K562 (cell line): ENCODE measurements at regions not wholly inside any gene's neighbourhood (a gene's known extent, or its start where the extent isn't known, plus 50 kb on each side); places are given as distances from the start of the nearest gene placed in this dataset.

Experiments used
- ATAC-seq: fragments of 200-7000 bp; cut with Tn5 transposase; 3 replicates; pipeline ENCODE4 v1.9.1; 2020; ENCODE audit warnings: moderate library complexity
- BruUV-seq: library from RNA; stranded (reverse); fragments of 400-500 nt; replicated peaks from 2 replicates; lab custom pipeline; 2021; lab: Mats Ljungman, UMichigan
- CTCF ChIA-PET: fragments of 300-600 bp; formaldehyde crosslinking; extraction: SDS; loops from one replicate; lab custom pipeline; 2021; ENCODE audit warnings: low intra/inter-chr PET ratio; lab: Yijun Ruan, JAX
- POLR2A ChIA-PET: fragments of 300-600, 350-650 bp; sonication (Branson Sonifier 250); formaldehyde crosslinking; extraction: SDS; loops from one replicate; lab custom pipeline; 2021; ENCODE audit warnings: antibody characterized with exemption, inconsistent platforms; lab: Yijun Ruan, JAX
- DNase-seq, 4 experiments: peaks; one replicate each; pipeline versions ENCODE4 v3.0.0 to v3.0.0-alpha.2; 2011 to 2018; ENCODE audit warnings: low spot score in 3 of 4, mixed read lengths in 3 of 4; ENCODE audit errors: extremely low read depth in 1 of 4
- FAIRE-seq: peaks from 2 replicates; lab custom pipeline; 2011; peaks lifted over from hg19 to GRCh38; lab: Jason Lieb, UNC
- H2AFZ ChIP-seq: 2 replicates; pipeline ENCODE4 v1.6.0; 2011; ENCODE audit warnings: low read depth, low read length, control low read depth, inconsistent platforms
- H3K27ac ChIP-seq: fragments of 200-600 bp; 3 replicates; pipeline ENCODE4 v1.8.0; 2011; ENCODE audit warnings: low read depth, mild to moderate bottlenecking, control low read depth, inconsistent platforms, low read length, moderate library complexity, mixed read lengths; ENCODE audit errors: extremely low read depth
- H3K27me3 ChIP-seq, 2 experiments: fragments of 300-600 bp in 1 of 2; 2 replicates in 1 of 2; 3 replicates in 1 of 2; pipeline versions ENCODE4 v1.6.0 to v1.8.0; 2011; ENCODE audit warnings: inconsistent platforms in 2 of 2, low read length in 2 of 2, mild to moderate bottlenecking in 1 of 2, mixed read lengths in 1 of 2, moderate library complexity in 1 of 2; ENCODE audit not compliant: control insufficient read depth in 2 of 2, insufficient read depth in 2 of 2
- H3K36me3 ChIP-seq: fragments of 300-600 bp; 3 replicates; pipeline ENCODE4 v1.8.0; 2011; ENCODE audit warnings: mild to moderate bottlenecking, low read length, inconsistent platforms; ENCODE audit not compliant: control insufficient read depth, insufficient read depth
- H3K4me1 ChIP-seq, 2 experiments: fragments of 200-600 bp in 1 of 2; replicated peaks in 1 of 2; 2 replicates in 1 of 2; 3 replicates in 1 of 2; pipeline versions ENCODE4 v1.5.1 to v1.8.0; 2011; ENCODE audit warnings: inconsistent platforms in 2 of 2, low read length in 2 of 2, mild to moderate bottlenecking in 1 of 2, mixed read lengths in 1 of 2, moderate library complexity in 1 of 2; ENCODE audit not compliant: control insufficient read depth in 2 of 2, insufficient read depth in 2 of 2
- H3K4me2 ChIP-seq: 2 replicates; pipeline ENCODE4 v1.6.1; 2011; ENCODE audit warnings: low read length, control low read depth, inconsistent platforms, mixed read lengths; ENCODE audit not compliant: insufficient read depth
- H3K4me3 ChIP-seq: fragments of 200-600 bp; sonication (generic), shearing (Covaris generic); 2 replicates; pipeline ENCODE4 v1.5.1; 2016; ENCODE audit warnings: control low read depth, inconsistent platforms
- H3K79me2 ChIP-seq: fragments of 200-600 bp; 3 replicates; pipeline ENCODE4 v1.8.0; 2011; ENCODE audit warnings: low read length, inconsistent platforms; ENCODE audit not compliant: control insufficient read depth, insufficient read depth
- H3K9ac ChIP-seq, 2 experiments: 2 replicates each; pipeline versions ENCODE4 v1.6.0 to v1.6.1; 2011; ENCODE audit warnings: low read depth in 2 of 2, low read length in 2 of 2, control low read depth in 1 of 2, inconsistent platforms in 1 of 2, mild to moderate bottlenecking in 1 of 2, mixed read lengths in 1 of 2; ENCODE audit not compliant: insufficient read depth in 1 of 2
- H3K9me1 ChIP-seq: one replicate; pipeline ENCODE4 v1.6.0; 2011; ENCODE audit warnings: inconsistent platforms, mild to moderate bottlenecking, low read length, moderate library complexity; ENCODE audit not compliant: control insufficient read depth, insufficient read depth
- H3K9me3 ChIP-seq: replicated peaks from 2 replicates; pipeline ENCODE4 v1.5.1; 2011; ENCODE audit warnings: low read depth, low read length, inconsistent platforms; ENCODE audit not compliant: control insufficient read depth, insufficient read depth
- H4K20me1 ChIP-seq: replicated peaks from 2 replicates; pipeline ENCODE4 v1.6.1; 2011; ENCODE audit warnings: low read length, inconsistent platforms, mixed read lengths; ENCODE audit not compliant: control insufficient read depth, insufficient read depth
- EZH2 ChIP-seq: IDR thresholded peaks from 2 replicates; pipeline ENCODE4 v1.6.1; 2012; ENCODE audit warnings: low read depth, mild to moderate bottlenecking, inconsistent platforms, low read length, borderline replicate concordance
- NFATC3 ChIP-seq: fragments of 450-650 bp; IDR thresholded peaks from 2 replicates; pipeline ENCODE4 v1.6.1; 2017; ENCODE audit warnings: mild to moderate bottlenecking
- NFIC ChIP-seq: fragments of 450-650 bp; IDR thresholded peaks from 2 replicates; pipeline ENCODE4 v1.6.1; 2017; ENCODE audit warnings: mild to moderate bottlenecking, inconsistent platforms
- POLR2AphosphoS2 ChIP-seq: IDR thresholded peaks from 2 replicates; pipeline ENCODE4 v1.6.1; 2012; ENCODE audit warnings: low read length, improper control_type of control experiment
- PRDM10 ChIP-seq: fragments of 450-650 bp; IDR thresholded peaks from 2 replicates; pipeline ENCODE4 v1.6.1; 2018; ENCODE audit not compliant: partially characterized antibody
- PURB ChIP-seq: sonication (generic); formaldehyde crosslinking; IDR thresholded peaks from 2 replicates; pipeline ENCODE4 v1.9.0; 2021; ENCODE audit warnings: low read depth, mild to moderate bottlenecking, missing genetic modification reagents
- SNIP1 ChIP-seq: fragments of 450-650 bp; IDR thresholded peaks from 2 replicates; pipeline ENCODE4 v1.7.1; 2017; ENCODE audit warnings: low read depth, mild to moderate bottlenecking
- TRIM24 ChIP-seq, 2 experiments: fragments of 450-650 bp; IDR thresholded peaks; 2 replicates each; pipeline ENCODE4 v1.6.1; 2016
- ZKSCAN3 ChIP-seq: fragments of 250-450 bp; sonication (Bioruptor Pico); IDR thresholded peaks from 2 replicates; pipeline ENCODE4 v1.4.0; 2020
- ZNF23 ChIP-seq: fragments of 250-450 bp; sonication (Bioruptor Pico); IDR thresholded peaks from 2 replicates; pipeline ENCODE4 v1.4.0; 2020; ENCODE audit warnings: mild to moderate bottlenecking
- ZNF282 ChIP-seq: sonication (generic); formaldehyde crosslinking; IDR thresholded peaks from 2 replicates; pipeline ENCODE4 v1.8.1; 2023; ENCODE audit warnings: missing genetic modification reagents
- ZNF347 ChIP-seq: fragments of 450-650 bp; formaldehyde crosslinking; IDR thresholded peaks from 2 replicates; pipeline ENCODE4 v1.4.0; 2020; ENCODE audit warnings: low read depth, mild to moderate bottlenecking, moderate library complexity
- ZNF764 ChIP-seq: fragments of 250-450 bp; sonication (Bioruptor Pico); IDR thresholded peaks from 2 replicates; pipeline ENCODE4 v1.4.0; 2020; ENCODE audit warnings: low read depth, mild to moderate bottlenecking, moderate library complexity
- ZSCAN32 ChIP-seq: fragments of 450-650 bp; formaldehyde crosslinking; IDR thresholded peaks from 2 replicates; pipeline ENCODE4 v1.4.0; 2020; ENCODE audit warnings: mild to moderate bottlenecking, moderate library complexity
- WGBS: fragments of 100-300 bp; shearing (Covaris generic); methylation state at CpG from one replicate; pipeline ENCODE4 v1.1.6; 2016; ENCODE audit warnings: low coverage, mixed read lengths; ENCODE audit not compliant: insufficient coverage; ENCODE audit errors: missing lambda C conversion rate; 5-methylcytosine and 5-hydroxymethylcytosine counted together
- in situ Hi-C: fragments of 300-500 bp; cut with MboI; formaldehyde crosslinking; loops from 4 replicates; pipeline ENCODE4 v1.15.0; 2018; ENCODE audit warnings: inconsistent platforms, mixed read lengths
- intact Hi-C: fragments of 100-400 bp; cut with micrococcal nuclease; formaldehyde crosslinking; loops from 2 replicates; pipeline ENCODE4 v1.14.2; 2022
- TF ChIP-seq, protein P1 (sequence below): sonication (generic); formaldehyde crosslinking; IDR thresholded peaks from 2 replicates; pipeline ENCODE4 v1.8.0; 2022; ENCODE audit warnings: mild to moderate bottlenecking, missing genetic modification reagents

- H3K27ac ChIP-seq: no peak overlapping the region
- no peaks in the 10 kb centered on the region for H3K9me1 ChIP-seq
- no peaks in the 10 kb centered on the region for H3K79me2 ChIP-seq
- no peak overlapping the region for H3K9ac ChIP-seq
- ChIA-PET POLR2A (no interaction called here), CTCF (no interaction called here)
- no peaks in the 10 kb centered on the region for H4K20me1 ChIP-seq
- FAIRE-seq: no peak
- no peaks in the 10 kb centered on the region for H3K36me3 ChIP-seq
- no peaks in the 10 kb centered on the region for H3K4me1 ChIP-seq
- no peaks in the 10 kb centered on the region for H3K27me3 ChIP-seq
- DNase-seq: no peak
- H3K4me3 ChIP-seq: no peak overlapping the region
- no TSS peak for BruUV-seq
- intact Hi-C loops (no loop called here), in situ Hi-C loops (no loop called here)
- ATAC-seq: no peak
- H2AFZ ChIP-seq: no peak overlapping the region
- H3K4me2 ChIP-seq: no peak overlapping the region
- TF ChIP-seq PRDM10: no peak
- TF ChIP-seq NFIC: no peak
- TF ChIP-seq NFATC3: no peak
- no peak for TF ChIP-seq POLR2AphosphoS2
- TF ChIP-seq ZNF23 (CRISPR knock-in tag): no peak
- no peak for TF ChIP-seq ZNF282 (CRISPR knock-in tag)
- no peak for TF ChIP-seq TRIM24 (IDR thresholded peaks at IDR 0.05)
- no peak for TF ChIP-seq PURB
- no peak for TF ChIP-seq ZKSCAN3 (CRISPR knock-in tag)
- TF ChIP-seq EZH2: no peak
- no peak for TF ChIP-seq ZNF347 (CRISPR knock-in tag)
- no peak for TF ChIP-seq ZSCAN32 (CRISPR knock-in tag)
- no peak for TF ChIP-seq SNIP1
- TF ChIP-seq ZNF764 (CRISPR knock-in tag): no peak
- TF ChIP-seq, protein P1, sequence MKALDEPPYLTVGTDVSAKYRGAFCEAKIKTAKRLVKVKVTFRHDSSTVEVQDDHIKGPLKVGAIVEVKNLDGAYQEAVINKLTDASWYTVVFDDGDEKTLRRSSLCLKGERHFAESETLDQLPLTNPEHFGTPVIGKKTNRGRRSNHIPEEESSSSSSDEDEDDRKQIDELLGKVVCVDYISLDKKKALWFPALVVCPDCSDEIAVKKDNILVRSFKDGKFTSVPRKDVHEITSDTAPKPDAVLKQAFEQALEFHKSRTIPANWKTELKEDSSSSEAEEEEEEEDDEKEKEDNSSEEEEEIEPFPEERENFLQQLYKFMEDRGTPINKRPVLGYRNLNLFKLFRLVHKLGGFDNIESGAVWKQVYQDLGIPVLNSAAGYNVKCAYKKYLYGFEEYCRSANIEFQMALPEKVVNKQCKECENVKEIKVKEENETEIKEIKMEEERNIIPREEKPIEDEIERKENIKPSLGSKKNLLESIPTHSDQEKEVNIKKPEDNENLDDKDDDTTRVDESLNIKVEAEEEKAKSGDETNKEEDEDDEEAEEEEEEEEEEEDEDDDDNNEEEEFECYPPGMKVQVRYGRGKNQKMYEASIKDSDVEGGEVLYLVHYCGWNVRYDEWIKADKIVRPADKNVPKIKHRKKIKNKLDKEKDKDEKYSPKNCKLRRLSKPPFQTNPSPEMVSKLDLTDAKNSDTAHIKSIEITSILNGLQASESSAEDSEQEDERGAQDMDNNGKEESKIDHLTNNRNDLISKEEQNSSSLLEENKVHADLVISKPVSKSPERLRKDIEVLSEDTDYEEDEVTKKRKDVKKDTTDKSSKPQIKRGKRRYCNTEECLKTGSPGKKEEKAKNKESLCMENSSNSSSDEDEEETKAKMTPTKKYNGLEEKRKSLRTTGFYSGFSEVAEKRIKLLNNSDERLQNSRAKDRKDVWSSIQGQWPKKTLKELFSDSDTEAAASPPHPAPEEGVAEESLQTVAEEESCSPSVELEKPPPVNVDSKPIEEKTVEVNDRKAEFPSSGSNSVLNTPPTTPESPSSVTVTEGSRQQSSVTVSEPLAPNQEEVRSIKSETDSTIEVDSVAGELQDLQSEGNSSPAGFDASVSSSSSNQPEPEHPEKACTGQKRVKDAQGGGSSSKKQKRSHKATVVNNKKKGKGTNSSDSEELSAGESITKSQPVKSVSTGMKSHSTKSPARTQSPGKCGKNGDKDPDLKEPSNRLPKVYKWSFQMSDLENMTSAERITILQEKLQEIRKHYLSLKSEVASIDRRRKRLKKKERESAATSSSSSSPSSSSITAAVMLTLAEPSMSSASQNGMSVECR: no peak
- H3K9me3 ChIP-seq: no peaks in the 10 kb centered on the region
- 0% methylated on average over 1 of the region's 1 CpG for WGBS
Observed at GRCh38 chr6:113588646-113589045, 268.5 kb upstream of the MARCKS start.
